HG03460 (cell line): ENCODE measurements at regions not wholly inside any gene's neighbourhood (a gene's known extent, or its start where the extent isn't known, plus 50 kb on each side); places are given as distances from the start of the nearest gene placed in this dataset.

Experiments used
- ATAC-seq: cut with Tn5 transposase; IDR thresholded peaks from one replicate; pipeline ENCODE4 v1.9.1; 2021; ENCODE audit not compliant: unreplicated experiment

GRCh38 chr5:105015098-105015497 lies 1452.5 kb upstream of the NUDT12 start:
- no peak for ATAC-seq

GRCh38 chr5:104998572-104998971 lies 1436.0 kb upstream of the NUDT12 start:
- no peak for ATAC-seq

GRCh38 chr5:104998169-104998568 lies 1435.6 kb upstream of the NUDT12 start:
- ATAC-seq = no peak

- ATAC-seq = no peak
Measured at GRCh38 chr5:104987074-104987473, 1424.5 kb upstream of the NUDT12 start.

- ATAC-seq = no peak
Measured at GRCh38 chr5:104977529-104977928, 1414.9 kb upstream of the NUDT12 start.

- ATAC-seq = no peak
Measured at GRCh38 chr5:104967806-104968410, 1405.3 kb upstream of the NUDT12 start.

GRCh38 chr5:104965006-104965405 lies 1402.4 kb upstream of the NUDT12 start:
- ATAC-seq = no peak

GRCh38 chr5:104955479-104955878 lies 1392.9 kb upstream of the NUDT12 start:
- no peak for ATAC-seq

GRCh38 chr5:104952876-104953275 lies 1390.3 kb upstream of the NUDT12 start:
- ATAC-seq = no peak

- ATAC-seq = no peak
Measured at GRCh38 chr5:104951829-104952228, 1389.2 kb upstream of the NUDT12 start.

- no peak for ATAC-seq
Measured at GRCh38 chr5:104947076-104947475, 1384.5 kb upstream of the NUDT12 start.

GRCh38 chr5:104942735-104943134 lies 1380.1 kb upstream of the NUDT12 start:
- ATAC-seq = no peak

- no peak for ATAC-seq
Measured at GRCh38 chr5:104941030-104941645, 1378.5 kb upstream of the NUDT12 start.

GRCh38 chr5:104937598-104937997 lies 1375.0 kb upstream of the NUDT12 start:
- no peak for ATAC-seq

GRCh38 chr5:104932431-104932830 lies 1369.8 kb upstream of the NUDT12 start:
- ATAC-seq = no peak

GRCh38 chr5:104928906-104929520 lies 1366.4 kb upstream of the NUDT12 start:
- ATAC-seq = no peak

- no peak for ATAC-seq
Measured at GRCh38 chr5:104915226-104915625, 1352.6 kb upstream of the NUDT12 start.

- no peak for ATAC-seq
Measured at GRCh38 chr5:104914536-104915070, 1352.0 kb upstream of the NUDT12 start.

GRCh38 chr5:104913841-104914281 lies 1351.3 kb upstream of the NUDT12 start:
- no peak for ATAC-seq

- ATAC-seq = no peak
Measured at GRCh38 chr5:104909803-104910202, 1347.2 kb upstream of the NUDT12 start.

- ATAC-seq = no peak
Measured at GRCh38 chr5:104904561-104904960, 1342.0 kb upstream of the NUDT12 start.

- ATAC-seq = no peak
Measured at GRCh38 chr5:104903941-104904340, 1341.4 kb upstream of the NUDT12 start.
